Cerebellar nuclear complex (tissue), 1 donor: ENCODE measurements at regions not wholly inside any gene's neighbourhood (a gene's known extent, or its start where the extent isn't known, plus 50 kb on each side); places are given as distances from the start of the nearest gene placed in this dataset.
"Not testable (repeated sequence)": the region's sequence is repeated elsewhere in the genome, so short reads cannot be mapped to it uniquely, and the experiment has no call there.

Experiments
- DNase-seq, 2 experiments: peaks; one replicate each; lab custom pipeline; 2025; lab: John Stamatoyannopoulos, UW

- no peak for DNase-seq
Measured at GRCh38 chr15:70525551-70525950, 237.8 kb downstream of the UACA start.

GRCh38 chr15:70524470-70524869 lies 238.9 kb downstream of the UACA start:
- no peak for DNase-seq

GRCh38 chr15:70523616-70524015 lies 239.7 kb downstream of the UACA start:
- no peak for DNase-seq

- no peak for DNase-seq
Measured at GRCh38 chr15:70523192-70523591, 240.2 kb downstream of the UACA start.

GRCh38 chr15:70522323-70522966 lies 240.9 kb downstream of the UACA start:
- DNase-seq = no peak

- DNase-seq = no peak
Measured at GRCh38 chr15:70521576-70522322, 241.6 kb downstream of the UACA start.

GRCh38 chr15:70519616-70520015 lies 243.7 kb downstream of the UACA start:
- no peak for DNase-seq

- no peak for DNase-seq
Measured at GRCh38 chr15:70519004-70519365, 244.4 kb downstream of the UACA start.

- DNase-seq = no peak
Measured at GRCh38 chr15:70518201-70519003, 245.0 kb downstream of the UACA start.

- no peak for DNase-seq
Measured at GRCh38 chr15:70517194-70517590, 246.2 kb downstream of the UACA start.

- no peak for DNase-seq
Measured at GRCh38 chr15:70516408-70517193, 246.8 kb downstream of the UACA start.

GRCh38 chr15:70514251-70514650 lies 249.1 kb downstream of the UACA start:
- no peak for DNase-seq

GRCh38 chr15:70513819-70514218 lies 249.5 kb downstream of the UACA start:
- DNase-seq = no peak

GRCh38 chr15:70512772-70513362 lies 250.5 kb downstream of the UACA start:
- DNase-seq = no peak

GRCh38 chr15:70511972-70512587 lies 251.3 kb downstream of the UACA start:
- DNase-seq = not testable (repeated sequence)

- DNase-seq = no peak
Measured at GRCh38 chr15:70510433-70510832, 252.9 kb downstream of the UACA start.

GRCh38 chr15:70509731-70510143 lies 253.6 kb downstream of the UACA start:
- DNase-seq = no peak

GRCh38 chr15:70509282-70509662 lies 254.1 kb downstream of the UACA start:
- no peak for DNase-seq

GRCh38 chr15:70508561-70509281 lies 254.6 kb downstream of the UACA start:
- no peak for DNase-seq

GRCh38 chr15:70507772-70508371 lies 255.5 kb downstream of the UACA start:
- DNase-seq = no peak
